ENCODE measurements at regions not wholly inside any gene's neighbourhood (a gene's known extent, or its start where the extent isn't known, plus 50 kb on each side); places are given as distances from the start of the nearest gene placed in this dataset.
"Not testable (repeated sequence)": the region's sequence is repeated elsewhere in the genome, so short reads cannot be mapped to it uniquely, and the experiment has no call there.

- no peak overlapping the region for H3K27ac Mint-ChIP-seq
- H3K4me1 Mint-ChIP-seq: no peaks in the 10 kb centered on the region
- POLR2A ChIA-PET: no interaction called here
- no peak overlapping the region for H3K4me3 Mint-ChIP-seq
- CTCF ChIA-PET: no interaction called here
- H3K9me3 Mint-ChIP-seq: no peaks in the 10 kb centered on the region
- H3K36me3 Mint-ChIP-seq (ENCODE audit: low read depth): no peaks in the 10 kb centered on the region
- DNase-seq: no peak
- H3K27me3 Mint-ChIP-seq: peaks cover 2% of the 10 kb centered on the region
Observed at GRCh38 chr7:114152314-114152938, 233.6 kb upstream of the PPP1R3A start.

- Mint-ChIP-seq H3K9me3 (no peaks in the 10 kb centered on the region), H3K27me3 (peaks cover 2% of the 10 kb centered on the region), H3K4me3 (no peak overlapping the region), H3K4me1 (no peaks in the 10 kb centered on the region), H3K27ac (no peak overlapping the region), H3K36me3 (ENCODE audit: low read depth) (no peaks in the 10 kb centered on the region)
- DNase-seq: no peak
- CTCF ChIA-PET: no interaction called here
- POLR2A ChIA-PET: no interaction called here
Observed at GRCh38 chr7:114151777-114152176, 233.0 kb upstream of the PPP1R3A start.

- no peak overlapping the region for H3K4me3 Mint-ChIP-seq
- no peak overlapping the region for H3K27ac Mint-ChIP-seq
- H3K4me1 Mint-ChIP-seq: no peaks in the 10 kb centered on the region
- no peak for DNase-seq
- peaks cover 4% of the 10 kb centered on the region for H3K27me3 Mint-ChIP-seq
- H3K36me3 Mint-ChIP-seq (ENCODE audit: low read depth): no peaks in the 10 kb centered on the region
- ChIA-PET CTCF (no interaction called here), POLR2A (no interaction called here)
- no peaks in the 10 kb centered on the region for H3K9me3 Mint-ChIP-seq
Observed at GRCh38 chr7:114150689-114151088, 231.9 kb upstream of the PPP1R3A start.

GRCh38 chr7:114148779-114149178 is 230.0 kb upstream of the PPP1R3A start:
- POLR2A ChIA-PET: no interaction called here
- no peaks in the 10 kb centered on the region for H3K36me3 Mint-ChIP-seq (ENCODE audit: low read depth)

GRCh38 chr7:114141415-114141814 is 222.6 kb upstream of the PPP1R3A start:
- no peak for DNase-seq
- no peaks in the 10 kb centered on the region for H3K9me3 Mint-ChIP-seq
- POLR2A ChIA-PET: no interaction called here
- H3K36me3 Mint-ChIP-seq (ENCODE audit: low read depth): no peaks in the 10 kb centered on the region
- H3K4me1 Mint-ChIP-seq: no peaks in the 10 kb centered on the region
- H3K4me3 Mint-ChIP-seq: no peak overlapping the region
- peaks cover 2% of the 10 kb centered on the region for H3K27me3 Mint-ChIP-seq
- H3K27ac Mint-ChIP-seq: no peak overlapping the region
- CTCF ChIA-PET: no interaction called here

More at GRCh38 chr7:114148779-114149178, 230.0 kb upstream of the PPP1R3A start:
- no peak overlapping the region for H3K4me3 Mint-ChIP-seq
- no peak overlapping the region for H3K27ac Mint-ChIP-seq
- H3K9me3 Mint-ChIP-seq: no peaks in the 10 kb centered on the region
- peaks cover 4% of the 10 kb centered on the region for H3K27me3 Mint-ChIP-seq
- CTCF ChIA-PET: no interaction called here
- DNase-seq: no peak
- H3K4me1 Mint-ChIP-seq: no peaks in the 10 kb centered on the region

DNA sequence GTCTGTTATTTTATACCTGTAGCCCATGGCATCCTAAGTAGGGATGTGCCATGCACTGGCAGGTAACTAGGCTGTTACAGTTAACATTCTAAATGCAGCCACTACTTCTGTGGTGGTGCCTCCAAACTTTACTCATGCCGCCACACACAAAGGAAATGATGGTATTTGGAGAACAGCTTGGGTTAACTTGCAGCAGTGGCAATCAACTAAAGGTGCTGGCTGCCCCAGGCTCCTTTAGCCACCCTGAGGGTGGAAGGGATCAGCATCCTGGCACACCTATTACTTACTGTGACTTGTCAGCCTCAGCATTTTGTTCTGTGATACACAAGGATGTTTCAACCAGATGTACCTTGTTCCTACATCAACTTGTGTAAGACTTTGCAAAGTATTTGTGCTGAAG is 221.8 kb upstream of the PPP1R3A start:
- no peak overlapping the region for H3K4me3 Mint-ChIP-seq
- POLR2A ChIA-PET: no interaction called here
- H3K4me1 Mint-ChIP-seq: no peaks in the 10 kb centered on the region
- CTCF ChIA-PET: no interaction called here
- DNase-seq: no peak
- H3K36me3 Mint-ChIP-seq (ENCODE audit: low read depth): no peaks in the 10 kb centered on the region
- no peaks in the 10 kb centered on the region for H3K9me3 Mint-ChIP-seq
- no peaks in the 10 kb centered on the region for H3K27me3 Mint-ChIP-seq
- H3K27ac Mint-ChIP-seq: no peak overlapping the region

DNA sequence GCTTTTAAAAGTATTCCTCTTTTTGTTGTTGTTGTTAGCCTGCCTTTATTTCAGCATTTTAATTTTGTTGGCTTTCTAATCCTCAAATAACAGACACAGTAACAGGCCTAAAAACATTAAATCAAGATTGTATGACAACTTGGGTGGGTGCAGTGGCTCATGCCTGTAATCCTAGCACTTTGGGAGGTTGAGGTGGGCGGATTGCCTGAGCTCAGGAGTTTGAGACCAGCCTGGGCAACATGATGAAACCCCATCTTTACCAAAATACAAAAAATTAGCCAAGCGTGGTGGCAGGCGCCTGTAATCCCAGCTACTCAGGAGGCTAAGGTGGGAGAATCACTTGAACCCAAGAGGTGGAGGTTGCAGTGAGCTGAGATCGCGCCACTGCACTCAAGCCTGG is 220.9 kb upstream of the PPP1R3A start:
- H3K9me3 Mint-ChIP-seq; H3K27me3 Mint-ChIP-seq; H3K36me3 Mint-ChIP-seq (ENCODE audit: low read depth); CTCF ChIA-PET; H3K4me3 Mint-ChIP-seq; DNase-seq; POLR2A ChIA-PET; H3K4me1 Mint-ChIP-seq; H3K27ac Mint-ChIP-seq: not testable (repeated sequence)

DNA sequence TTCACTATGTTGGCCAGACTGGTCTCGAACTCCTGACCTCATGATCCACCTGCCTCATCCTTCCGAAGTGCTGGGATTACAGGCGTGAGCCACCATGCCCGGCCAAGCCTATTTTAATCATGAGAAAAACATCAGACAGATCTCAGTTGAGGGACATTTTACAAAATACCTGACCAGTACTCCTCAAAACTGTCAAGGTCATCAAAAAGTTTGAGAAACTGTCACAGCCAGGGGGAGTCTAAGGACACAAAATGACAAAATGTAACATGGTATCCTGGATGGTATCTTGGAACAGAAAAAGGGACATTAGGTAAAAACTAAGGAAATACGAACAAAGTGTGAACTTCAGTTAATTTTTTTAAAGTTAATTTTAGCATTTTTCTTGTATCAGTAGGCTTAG is 219.8 kb upstream of the PPP1R3A start:
- Mint-ChIP-seq H3K9me3 (no peaks in the 10 kb centered on the region), H3K4me1 (no peaks in the 10 kb centered on the region), H3K4me3 (no peak overlapping the region), H3K36me3 (ENCODE audit: low read depth) (no peaks in the 10 kb centered on the region), H3K27me3 (no peaks in the 10 kb centered on the region), H3K27ac (no peak overlapping the region)
- ChIA-PET POLR2A (no interaction called here), CTCF (no interaction called here)
- DNase-seq: no peak

DNA sequence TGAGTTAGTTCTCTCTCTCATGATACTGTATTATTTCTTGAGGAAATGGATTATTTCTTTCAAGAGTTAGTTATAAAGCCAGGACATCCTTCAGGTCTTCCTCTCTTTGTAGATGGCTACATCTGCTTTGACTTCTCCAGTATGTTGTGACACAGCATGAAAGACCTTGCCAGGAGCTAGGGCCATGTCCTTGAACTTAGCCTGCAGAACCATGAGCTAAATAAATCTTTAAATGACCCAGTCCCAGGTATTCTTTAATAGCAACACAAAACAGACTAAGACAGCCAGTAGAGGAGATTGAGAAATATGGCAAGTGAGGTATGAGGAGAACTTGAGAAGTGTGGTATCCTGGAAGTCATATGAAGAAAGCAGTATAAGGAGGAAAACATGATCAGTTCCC is 214.9 kb upstream of the PPP1R3A start:
- no peaks in the 10 kb centered on the region for H3K9me3 Mint-ChIP-seq
- no peaks in the 10 kb centered on the region for H3K36me3 Mint-ChIP-seq (ENCODE audit: low read depth)
- no peak for DNase-seq
- no peak overlapping the region for H3K4me3 Mint-ChIP-seq
- CTCF ChIA-PET: no interaction called here
- H3K4me1 Mint-ChIP-seq: no peaks in the 10 kb centered on the region
- no peak overlapping the region for H3K27ac Mint-ChIP-seq
- POLR2A ChIA-PET: no interaction called here
- no peaks in the 10 kb centered on the region for H3K27me3 Mint-ChIP-seq

DNA sequence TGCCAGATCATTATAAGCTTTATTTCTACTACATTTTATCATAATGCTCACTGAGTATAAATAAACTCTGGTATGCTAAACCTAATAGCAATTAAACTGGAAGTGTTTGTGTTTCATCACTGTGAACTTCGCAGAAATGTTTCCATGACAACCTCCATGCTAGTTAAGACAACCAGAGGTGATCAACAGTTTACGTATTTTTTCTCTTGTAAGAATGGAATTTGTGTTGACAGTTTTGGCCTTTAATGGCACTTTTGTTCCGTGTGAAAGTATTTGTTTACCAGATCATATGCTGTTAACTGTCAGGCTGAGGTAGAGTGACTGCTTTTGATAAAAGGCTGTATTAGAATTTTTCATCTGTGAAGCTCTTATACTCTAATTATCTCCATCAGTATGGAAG is 212.1 kb upstream of the PPP1R3A start:
- Mint-ChIP-seq H3K27me3 (no peaks in the 10 kb centered on the region), H3K4me1 (no peaks in the 10 kb centered on the region), H3K27ac (no peak overlapping the region), H3K9me3 (no peaks in the 10 kb centered on the region), H3K36me3 (ENCODE audit: low read depth) (no peaks in the 10 kb centered on the region), H3K4me3 (no peak overlapping the region)
- CTCF ChIA-PET: no interaction called here
- POLR2A ChIA-PET: no interaction called here
- no peak for DNase-seq

- no peaks in the 10 kb centered on the region for H3K36me3 Mint-ChIP-seq (ENCODE audit: low read depth)
- no peaks in the 10 kb centered on the region for H3K4me1 Mint-ChIP-seq
- H3K9me3 Mint-ChIP-seq: no peaks in the 10 kb centered on the region
- CTCF ChIA-PET: no interaction called here
- DNase-seq: no peak
- no peak overlapping the region for H3K27ac Mint-ChIP-seq
- H3K4me3 Mint-ChIP-seq: no peak overlapping the region
- POLR2A ChIA-PET: no interaction called here
- H3K27me3 Mint-ChIP-seq: peaks cover 2% of the 10 kb centered on the region
Observed at GRCh38 chr7:114128880-114129279, 210.1 kb upstream of the PPP1R3A start.

DNA sequence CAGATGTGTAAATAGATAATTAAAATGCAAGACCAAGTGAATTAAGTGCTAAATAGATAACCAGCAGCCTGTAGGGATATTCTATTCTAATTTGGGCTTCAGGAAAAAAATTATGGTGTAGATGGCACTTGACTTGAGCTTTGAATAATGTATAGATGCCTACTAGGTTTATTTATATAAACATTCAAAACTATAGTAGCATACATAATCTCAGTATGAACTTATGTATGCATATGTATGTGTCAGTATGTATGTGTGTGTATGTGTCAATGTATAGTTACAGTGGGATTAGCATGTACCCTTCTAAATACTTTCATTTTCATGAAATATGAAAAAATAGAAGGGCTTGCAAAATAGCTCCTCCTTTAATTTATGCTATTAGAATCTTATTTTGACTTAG is 207.3 kb upstream of the PPP1R3A start:
- peaks cover 2% of the 10 kb centered on the region for H3K27me3 Mint-ChIP-seq
- no peak overlapping the region for H3K4me3 Mint-ChIP-seq
- no peaks in the 10 kb centered on the region for H3K9me3 Mint-ChIP-seq
- ChIA-PET CTCF (no interaction called here), POLR2A (no interaction called here)
- no peaks in the 10 kb centered on the region for H3K36me3 Mint-ChIP-seq (ENCODE audit: low read depth)
- no peak for DNase-seq
- H3K27ac Mint-ChIP-seq: no peak overlapping the region
- no peaks in the 10 kb centered on the region for H3K4me1 Mint-ChIP-seq

DNA sequence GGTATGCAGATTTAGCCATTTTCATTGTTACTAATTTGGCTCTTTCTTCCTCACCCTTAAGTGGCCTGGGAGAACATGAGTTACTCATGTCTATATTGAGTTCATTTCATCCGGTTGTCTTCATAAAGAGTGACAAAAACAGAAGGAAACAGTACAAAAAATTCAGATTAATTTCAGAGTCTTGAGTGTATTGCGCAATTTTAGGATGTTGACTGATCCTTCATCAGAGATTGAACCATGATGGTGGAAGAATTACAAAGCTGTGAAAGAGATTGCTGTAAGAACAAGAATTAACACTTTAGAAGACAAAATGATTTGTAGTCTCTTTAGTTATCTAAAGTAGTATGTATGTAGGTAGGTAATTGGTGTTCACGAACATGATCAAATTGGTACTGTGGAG is 194.0 kb upstream of the PPP1R3A start:
- H3K27ac Mint-ChIP-seq: no peak overlapping the region
- H3K4me1 Mint-ChIP-seq: no peaks in the 10 kb centered on the region
- no peaks in the 10 kb centered on the region for H3K36me3 Mint-ChIP-seq (ENCODE audit: low read depth)
- H3K27me3 Mint-ChIP-seq: peaks cover 7% of the 10 kb centered on the region
- POLR2A ChIA-PET: no interaction called here
- H3K4me3 Mint-ChIP-seq: no peak overlapping the region
- CTCF ChIA-PET: no interaction called here
- no peak for DNase-seq
- H3K9me3 Mint-ChIP-seq: no peaks in the 10 kb centered on the region

DNA sequence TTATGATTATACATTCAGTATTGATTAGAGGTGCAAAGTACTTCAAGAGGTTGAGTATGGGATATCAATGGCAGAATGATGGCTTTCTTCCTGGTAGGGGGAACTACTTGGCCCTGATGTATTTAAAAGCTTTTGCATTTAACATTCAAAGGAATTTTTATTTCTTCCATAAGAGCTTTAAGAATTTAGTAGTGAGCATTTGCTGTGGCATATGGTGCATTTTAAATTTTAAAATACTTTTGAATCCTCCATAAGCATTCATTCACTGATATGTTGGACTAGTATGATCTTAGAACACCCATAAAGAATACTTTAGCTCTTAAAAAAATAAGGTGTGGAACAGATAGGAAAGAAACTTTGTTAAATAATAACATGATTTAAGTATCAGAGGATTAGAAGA is 191.9 kb upstream of the PPP1R3A start:
- H3K9me3 Mint-ChIP-seq: no peaks in the 10 kb centered on the region
- H3K4me1 Mint-ChIP-seq: no peaks in the 10 kb centered on the region
- peaks cover 7% of the 10 kb centered on the region for H3K27me3 Mint-ChIP-seq
- no peak overlapping the region for H3K4me3 Mint-ChIP-seq
- ChIA-PET CTCF (no interaction called here), POLR2A (no interaction called here)
- H3K36me3 Mint-ChIP-seq (ENCODE audit: low read depth): no peaks in the 10 kb centered on the region
- no peak for DNase-seq
- H3K27ac Mint-ChIP-seq: no peak overlapping the region

- Mint-ChIP-seq H3K9me3 (no peaks in the 10 kb centered on the region), H3K27me3 (peaks cover 3% of the 10 kb centered on the region), H3K4me3 (no peak overlapping the region), H3K4me1 (no peaks in the 10 kb centered on the region), H3K27ac (no peak overlapping the region), H3K36me3 (ENCODE audit: low read depth) (no peaks in the 10 kb centered on the region)
- ChIA-PET CTCF (no interaction called here), POLR2A (no interaction called here)
- DNase-seq: no peak
Observed at GRCh38 chr7:114109721-114110120, 190.9 kb upstream of the PPP1R3A start.

Data from activated CD4-positive, alpha-beta memory T cell treated with anti-CD3 and anti-CD28 coated beads, Interleukin-2, amount 10 ng/mL, durations not matched to agents 7 days and 5 days (primary cell).